Nephron progenitor cell (in vitro differentiated cells): ENCODE measurements at regions not wholly inside any gene's neighbourhood (a gene's known extent, or its start where the extent isn't known, plus 50 kb on each side); places are given as distances from the start of the nearest gene placed in this dataset.

Experiments used
- DNase-seq: peaks from one replicate; pipeline ENCODE4 v3.0.0; 2021
- H3K27ac Mint-ChIP-seq: 2 replicates; pipeline ENCODE4 v1.8.0; 2021; ENCODE audit warnings: mild to moderate bottlenecking, moderate library complexity, mixed read lengths
- H3K27me3 Mint-ChIP-seq: 2 replicates; pipeline ENCODE4 v1.8.0; 2021; ENCODE audit warnings: mild to moderate bottlenecking, low read depth, mixed read lengths; ENCODE audit not compliant: poor library complexity
- H3K36me3 Mint-ChIP-seq: 2 replicates; pipeline ENCODE4 v1.8.0; 2021; ENCODE audit warnings: low read depth, mixed read lengths
- H3K4me1 Mint-ChIP-seq: 2 replicates; pipeline ENCODE4 v1.8.0; 2021; ENCODE audit warnings: mixed read lengths
- H3K4me3 Mint-ChIP-seq: 2 replicates; pipeline ENCODE4 v1.8.0; 2021; ENCODE audit warnings: mild to moderate bottlenecking, moderate library complexity, mixed read lengths
- H3K9me3 Mint-ChIP-seq: 2 replicates; pipeline ENCODE4 v1.8.0; 2021; ENCODE audit warnings: mild to moderate bottlenecking, moderate library complexity, mixed read lengths
- TF ChIP-seq, protein P1 (sequence below): fragments of 200-600 bp; sonication (generic); IDR thresholded peaks from 2 replicates; pipeline ENCODE4 v1.5.0; 2021; ENCODE audit warnings: antibody characterized with exemption

DNA sequence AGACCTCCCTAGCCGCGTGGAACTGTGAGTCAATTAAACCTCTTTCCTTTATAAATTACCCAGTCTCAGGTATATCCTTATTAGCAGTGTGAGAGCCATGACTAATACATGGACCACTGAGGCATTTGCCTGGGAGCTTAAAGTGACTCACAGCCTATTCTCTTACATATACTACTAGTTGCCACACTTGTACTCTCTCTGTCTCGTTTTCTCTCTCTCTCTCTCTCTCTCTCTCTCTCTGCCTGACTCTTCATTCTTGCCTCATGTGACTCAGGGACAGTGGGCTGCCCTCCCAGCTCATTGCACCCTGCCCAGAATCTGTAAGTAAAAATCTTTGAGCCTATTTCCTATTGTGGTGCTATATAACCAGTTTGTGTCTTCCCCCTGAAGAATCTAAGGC is 238.5 kb upstream of the MAGI2 start:
- Mint-ChIP-seq H3K9me3 (no peaks in the 10 kb centered on the region), H3K4me1 (no peaks in the 10 kb centered on the region), H3K36me3 (no peaks in the 10 kb centered on the region), H3K27me3 (no peaks in the 10 kb centered on the region), H3K4me3 (no peak overlapping the region), H3K27ac (no peak overlapping the region)
- DNase-seq = no peak
- TF ChIP-seq, protein P1, sequence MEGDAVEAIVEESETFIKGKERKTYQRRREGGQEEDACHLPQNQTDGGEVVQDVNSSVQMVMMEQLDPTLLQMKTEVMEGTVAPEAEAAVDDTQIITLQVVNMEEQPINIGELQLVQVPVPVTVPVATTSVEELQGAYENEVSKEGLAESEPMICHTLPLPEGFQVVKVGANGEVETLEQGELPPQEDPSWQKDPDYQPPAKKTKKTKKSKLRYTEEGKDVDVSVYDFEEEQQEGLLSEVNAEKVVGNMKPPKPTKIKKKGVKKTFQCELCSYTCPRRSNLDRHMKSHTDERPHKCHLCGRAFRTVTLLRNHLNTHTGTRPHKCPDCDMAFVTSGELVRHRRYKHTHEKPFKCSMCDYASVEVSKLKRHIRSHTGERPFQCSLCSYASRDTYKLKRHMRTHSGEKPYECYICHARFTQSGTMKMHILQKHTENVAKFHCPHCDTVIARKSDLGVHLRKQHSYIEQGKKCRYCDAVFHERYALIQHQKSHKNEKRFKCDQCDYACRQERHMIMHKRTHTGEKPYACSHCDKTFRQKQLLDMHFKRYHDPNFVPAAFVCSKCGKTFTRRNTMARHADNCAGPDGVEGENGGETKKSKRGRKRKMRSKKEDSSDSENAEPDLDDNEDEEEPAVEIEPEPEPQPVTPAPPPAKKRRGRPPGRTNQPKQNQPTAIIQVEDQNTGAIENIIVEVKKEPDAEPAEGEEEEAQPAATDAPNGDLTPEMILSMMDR = no peak

DNA sequence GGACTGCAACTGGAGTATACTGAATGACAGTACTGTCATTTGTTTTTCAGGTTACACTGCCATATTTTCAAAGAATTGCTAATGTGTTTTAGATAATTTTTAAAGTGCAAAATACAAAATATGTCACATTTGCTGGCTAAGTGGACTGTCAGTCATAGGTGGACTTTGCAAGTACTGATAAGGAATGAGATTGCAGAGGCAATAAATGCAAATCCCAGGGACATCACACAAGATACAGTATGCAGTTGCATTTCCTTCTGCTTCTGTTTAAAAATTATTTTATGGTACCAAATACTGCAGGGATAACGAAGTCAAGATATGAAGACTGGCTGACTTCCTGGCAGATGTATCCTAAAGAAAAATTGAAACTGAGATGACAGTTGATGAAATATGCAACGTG is 237.6 kb upstream of the MAGI2 start:
- TF ChIP-seq, protein P1 = no peak
- Mint-ChIP-seq H3K27me3 (no peaks in the 10 kb centered on the region), H3K4me3 (no peak overlapping the region), H3K36me3 (no peaks in the 10 kb centered on the region), H3K27ac (no peak overlapping the region), H3K4me1 (no peaks in the 10 kb centered on the region), H3K9me3 (no peaks in the 10 kb centered on the region)
- DNase-seq = no peak

DNA sequence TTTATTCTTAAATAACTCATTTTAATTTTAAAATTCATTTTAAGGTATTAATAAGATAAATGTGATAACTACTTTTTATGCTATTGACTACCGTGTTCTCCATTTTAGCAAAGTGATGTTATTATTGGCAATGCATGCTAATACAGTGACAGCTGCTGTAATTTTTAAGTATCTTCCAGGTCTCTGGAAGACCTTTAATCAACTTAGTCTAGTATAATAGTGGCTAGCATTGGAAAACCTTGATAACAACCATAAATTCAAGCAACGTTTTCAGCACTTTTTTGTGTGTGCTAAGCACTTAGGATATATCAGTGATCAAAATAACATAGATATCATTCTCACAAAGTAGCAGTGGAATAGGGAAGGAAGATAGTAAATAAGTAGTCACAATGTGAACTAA is 230.9 kb upstream of the MAGI2 start:
- no peak overlapping the region for H3K4me3 Mint-ChIP-seq
- no peaks in the 10 kb centered on the region for H3K9me3 Mint-ChIP-seq
- H3K27ac Mint-ChIP-seq = no peak overlapping the region
- no peak for DNase-seq
- H3K27me3 Mint-ChIP-seq = no peaks in the 10 kb centered on the region
- H3K36me3 Mint-ChIP-seq = no peaks in the 10 kb centered on the region
- TF ChIP-seq, protein P1 = no peak
- H3K4me1 Mint-ChIP-seq = no peaks in the 10 kb centered on the region

DNA sequence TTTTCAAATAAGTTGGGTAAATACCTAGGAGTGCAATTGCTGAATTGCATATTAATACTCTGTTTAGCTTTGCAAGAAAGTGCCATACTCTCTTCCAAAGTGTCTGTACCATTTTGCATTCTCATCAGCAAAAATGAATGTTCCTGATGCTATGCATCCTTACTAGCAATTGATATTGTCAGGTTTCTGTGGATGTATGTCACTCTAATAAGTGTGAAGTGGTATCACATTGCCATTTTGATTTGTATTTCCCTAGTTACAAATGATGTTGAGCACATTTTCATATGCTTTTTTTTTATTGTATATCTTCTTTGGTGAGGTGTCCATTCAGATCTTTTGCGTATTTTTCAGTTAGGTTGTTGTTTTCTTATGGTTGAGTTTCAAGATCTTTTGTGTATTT is 230.4 kb upstream of the MAGI2 start:
- Mint-ChIP-seq H3K27me3 (no peaks in the 10 kb centered on the region), H3K36me3 (no peaks in the 10 kb centered on the region), H3K4me3 (no peak overlapping the region), H3K4me1 (no peaks in the 10 kb centered on the region), H3K9me3 (no peaks in the 10 kb centered on the region), H3K27ac (no peak overlapping the region)
- no peak for DNase-seq
- TF ChIP-seq, protein P1 = no peak

DNA sequence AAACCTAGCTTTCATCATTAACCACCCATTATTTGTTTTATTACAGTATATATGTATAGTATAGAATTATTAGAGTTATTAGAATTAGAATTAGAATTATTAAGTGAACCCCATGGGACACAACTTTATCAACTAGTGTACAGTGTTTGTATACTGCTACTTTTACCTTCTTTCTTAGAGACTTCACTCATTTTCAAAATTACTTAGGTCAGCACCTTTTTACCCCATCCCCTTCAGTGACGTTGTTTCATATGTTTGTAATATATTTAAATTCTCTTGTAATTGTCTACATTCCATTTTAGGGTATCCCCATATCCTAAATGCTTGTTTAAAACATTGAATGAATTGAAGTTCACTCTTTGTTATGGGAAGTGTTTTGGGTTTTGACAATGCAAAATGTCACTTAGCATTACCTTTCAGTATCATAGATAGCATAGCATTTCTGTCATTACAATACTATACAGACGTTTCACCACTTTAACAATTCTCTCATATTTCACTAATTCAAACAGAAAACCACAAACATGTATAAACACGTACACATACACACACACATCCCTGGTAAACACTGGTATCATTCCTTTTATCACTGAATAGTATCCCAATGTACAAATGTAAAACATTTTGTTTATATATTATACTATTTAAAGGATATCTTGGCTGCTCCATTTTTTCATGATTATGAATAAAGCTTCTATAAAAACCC is 229.9 kb upstream of the MAGI2 start:
- no peaks in the 10 kb centered on the region for H3K36me3 Mint-ChIP-seq
- no peaks in the 10 kb centered on the region for H3K27me3 Mint-ChIP-seq
- H3K4me3 Mint-ChIP-seq = no peak overlapping the region
- H3K9me3 Mint-ChIP-seq = no peaks in the 10 kb centered on the region
- H3K27ac Mint-ChIP-seq = no peak overlapping the region
- no peaks in the 10 kb centered on the region for H3K4me1 Mint-ChIP-seq
- TF ChIP-seq, protein P1 = no peak
- DNase-seq = no peak

DNA sequence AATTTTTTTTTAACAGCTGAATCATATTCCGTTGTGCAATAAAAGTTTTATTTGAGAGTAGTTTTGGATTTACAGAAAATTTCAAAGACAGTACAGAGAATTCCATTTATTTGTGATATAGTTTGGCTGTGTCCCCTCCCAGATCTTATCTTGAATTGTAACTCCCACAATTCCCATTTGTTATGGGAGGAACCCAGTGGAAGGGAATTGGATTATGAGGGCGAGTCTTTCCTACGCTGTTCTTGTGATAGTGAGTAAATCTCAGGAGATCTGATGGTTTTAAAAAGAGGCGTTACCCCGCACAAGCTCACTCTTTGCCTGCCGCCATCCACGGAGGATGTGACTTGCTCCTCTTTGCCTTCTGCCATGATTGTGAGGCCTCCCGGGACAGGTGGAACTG is 228.0 kb upstream of the MAGI2 start:
- no peaks in the 10 kb centered on the region for H3K27me3 Mint-ChIP-seq
- TF ChIP-seq, protein P1 = no peak
- H3K9me3 Mint-ChIP-seq = no peaks in the 10 kb centered on the region
- H3K4me1 Mint-ChIP-seq = no peaks in the 10 kb centered on the region
- DNase-seq = no peak
- H3K27ac Mint-ChIP-seq = peak overlapping the region; percentile 49
- H3K36me3 Mint-ChIP-seq = no peaks in the 10 kb centered on the region
- no peak overlapping the region for H3K4me3 Mint-ChIP-seq
